ENCODE measurements at regions not wholly inside any gene's neighbourhood (a gene's known extent, or its start where the extent isn't known, plus 50 kb on each side); places are given as distances from the start of the nearest gene placed in this dataset.

GRCh38 chr2:225156853-225157451, 114.7 kb upstream of the DOCK10 start:
- no peak for DNase-seq (ENCODE audit: low read depth)

- DNase-seq (ENCODE audit: low read depth) = no peak
These were observed 98.5 kb upstream of the DOCK10 start for GRCh38 chr2:225140723-225141122.

GRCh38 chr2:225137971-225138370, 95.7 kb upstream of the DOCK10 start:
- peak; percentile 47 for DNase-seq (ENCODE audit: low read depth)

GRCh38 chr2:225136552-225136951, 94.3 kb upstream of the DOCK10 start:
- DNase-seq (ENCODE audit: low read depth) = no peak

- DNase-seq (ENCODE audit: low read depth) = no peak
These were observed 89.6 kb upstream of the DOCK10 start for GRCh38 chr2:225131898-225132297.

- no peak for DNase-seq (ENCODE audit: low read depth)
These were observed 87.8 kb upstream of the DOCK10 start for GRCh38 chr2:225130093-225130492.

GRCh38 chr2:225124311-225125017, 82.2 kb upstream of the DOCK10 start:
- no peak for DNase-seq (ENCODE audit: low read depth)

GRCh38 chr2:225122583-225123486, 80.6 kb upstream of the DOCK10 start:
- peak; percentile 44 for DNase-seq (ENCODE audit: low read depth)

GRCh38 chr2:225122007-225122406, 79.7 kb upstream of the DOCK10 start:
- no peak for DNase-seq (ENCODE audit: low read depth)

- DNase-seq (ENCODE audit: low read depth) = peak; percentile 91
These were observed 77.9 kb upstream of the DOCK10 start for GRCh38 chr2:225120186-225120585.

GRCh38 chr2:225117051-225117716, 74.9 kb upstream of the DOCK10 start:
- DNase-seq (ENCODE audit: low read depth) = peak; percentile 63

- DNase-seq (ENCODE audit: low read depth) = no peak
These were observed 72.6 kb upstream of the DOCK10 start for GRCh38 chr2:225114786-225115323.

- DNase-seq (ENCODE audit: low read depth) = no peak
These were observed 71.2 kb upstream of the DOCK10 start for GRCh38 chr2:225113371-225114015.

- no peak for DNase-seq (ENCODE audit: low read depth)
These were observed 70.3 kb upstream of the DOCK10 start for GRCh38 chr2:225112362-225113126.

- DNase-seq (ENCODE audit: low read depth) = no peak
These were observed 66.5 kb upstream of the DOCK10 start for GRCh38 chr2:225108805-225109204.

GRCh38 chr2:225104971-225105370, 62.7 kb upstream of the DOCK10 start:
- DNase-seq (ENCODE audit: low read depth) = peak; percentile 56

GRCh38 chr2:225104321-225104720, 62.1 kb upstream of the DOCK10 start:
- no peak for DNase-seq (ENCODE audit: low read depth)

- peak; percentile 89 for DNase-seq (ENCODE audit: low read depth)
These were observed 61.5 kb upstream of the DOCK10 start for GRCh38 chr2:225103737-225104141.

- DNase-seq (ENCODE audit: low read depth) = peak; percentile 95
These were observed 58.6 kb upstream of the DOCK10 start for GRCh38 chr2:225100856-225101294.

GRCh38 chr2:225100269-225100668, 58.0 kb upstream of the DOCK10 start:
- peak; percentile 82 for DNase-seq (ENCODE audit: low read depth)
